ENCODE measurements at regions not wholly inside any gene's neighbourhood (a gene's known extent, or its start where the extent isn't known, plus 50 kb on each side); places are given as distances from the start of the nearest gene placed in this dataset.

DNA sequence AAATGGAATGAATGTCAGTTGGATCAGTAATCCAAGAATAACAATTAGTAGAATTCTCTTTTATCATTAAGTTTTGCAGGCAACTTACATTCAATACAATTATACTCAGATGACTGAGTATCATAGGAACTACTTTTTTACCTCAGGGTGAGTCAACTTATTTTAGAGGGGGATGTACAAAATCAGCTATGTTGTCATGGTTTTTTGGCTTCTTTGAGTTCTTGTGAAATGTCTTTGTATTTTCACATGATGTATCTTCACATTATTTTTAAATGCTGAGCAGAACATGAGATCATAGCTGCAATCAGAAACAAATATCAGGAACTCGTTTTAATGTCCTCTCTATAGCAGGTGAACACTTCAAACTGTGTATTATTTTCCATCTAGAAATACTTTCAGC is 65.3 kb upstream of the PTPRR start:
- TF ChIP-seq POLR2A (IDR thresholded peaks at IDR 0.05): no peak
- TF ChIP-seq CTCF (IDR thresholded peaks at IDR 0.05): no peak

Measured in suprapubic skin (tissue), 3 donors.